T-helper 1 cell treated with Interleukin-12 subunit alpha and Interleukin-12 subunit beta and Interleukin-4 antibody, amounts not matched to agents 30 ng/mL and 1 ng/mL, for 36 hours (primary cell): ENCODE measurements at regions not wholly inside any gene's neighbourhood (a gene's known extent, or its start where the extent isn't known, plus 50 kb on each side); places are given as distances from the start of the nearest gene placed in this dataset.
"Not testable (repeated sequence)": the region's sequence is repeated elsewhere in the genome, so short reads cannot be mapped to it uniquely, and the experiment has no call there.

Experiments used
- intact Hi-C: fragments of 100-400 bp; cut with micrococcal nuclease; formaldehyde crosslinking; loops from one replicate; pipeline ENCODE4 v1.15.1; 2024

- intact Hi-C loops = loop anchor here (10.0 kb wide), 1 partner anchor 689 kb away; no protein-coding TSS in a partner anchor
Measured at GRCh38 chr7:104264285-104264684, 56.5 kb upstream of the ORC5 start.

- intact Hi-C loops = loop anchor here (1.0 to 10.0 kb wide), 2 partner anchors 31 to 693 kb away; no protein-coding TSS in a partner anchor
Measured at GRCh38 chr7:104267701-104268368, 60.0 kb upstream of the ORC5 start.

GRCh38 chr7:104271948-104272347, 56.5 kb upstream of the LHFPL3 start:
- intact Hi-C loops = loop anchor here (2.0 kb wide), 1 partner anchor 647 kb away; no protein-coding TSS in a partner anchor

GRCh38 chr7:104272767-104273384, 55.5 kb upstream of the LHFPL3 start:
- intact Hi-C loops = loop anchor here (2.0 kb wide), 1 partner anchor 646 kb away; no protein-coding TSS in a partner anchor

GRCh38 chr7:104275900-104276299, 52.5 kb upstream of the LHFPL3 start:
- intact Hi-C loops = no loop called here

- intact Hi-C loops = not testable (repeated sequence)
Measured at GRCh38 chr7:104276730-104277129, 51.7 kb upstream of the LHFPL3 start.
